ENCODE measurements at regions not wholly inside any gene's neighbourhood (a gene's known extent, or its start where the extent isn't known, plus 50 kb on each side); places are given as distances from the start of the nearest gene placed in this dataset.

- no peak overlapping the region for H3K4me3 ChIP-seq
- intact Hi-C loops (cut with DNase I): no loop called here
- 87% methylated on average over 6 of the region's 6 CpGs for WGBS
- no peak for TF ChIP-seq POLR2A (IDR thresholded peaks at IDR 0.05)
- TF ChIP-seq CTCF (IDR thresholded peaks at IDR 0.05): no peak
- no peak for TF ChIP-seq POLR2AphosphoS5 (IDR thresholded peaks at IDR 0.05)
- DNase-seq (ENCODE audit: low spot score): no peak
- H3K9me3 ChIP-seq: no peaks in the 10 kb centered on the region
- H3K36me3 ChIP-seq: no peaks in the 10 kb centered on the region
- H3K4me1 ChIP-seq (replicated peaks): no peaks in the 10 kb centered on the region
- no peaks in the 10 kb centered on the region for H3K27me3 ChIP-seq (replicated peaks; ENCODE audit: insufficient read depth)
- H3K27ac ChIP-seq: no peak overlapping the region
These were observed 163.2 kb upstream of the GGTLC1 start for GRCh38 chr20:24151621-24152294.

GRCh38 chr20:24150406-24150805, 161.8 kb upstream of the GGTLC1 start:
- Histone ChIP-seq H3K27me3 (replicated peaks; ENCODE audit: insufficient read depth) (no peaks in the 10 kb centered on the region), H3K27ac (no peak overlapping the region), H3K4me3 (no peak overlapping the region), H3K36me3 (no peaks in the 10 kb centered on the region), H3K9me3 (no peaks in the 10 kb centered on the region), H3K4me1 (replicated peaks) (no peaks in the 10 kb centered on the region)
- DNase-seq (ENCODE audit: low spot score): no peak
- TF ChIP-seq POLR2A (IDR thresholded peaks at IDR 0.05) (no peak), CTCF (IDR thresholded peaks at IDR 0.05) (no peak), POLR2AphosphoS5 (IDR thresholded peaks at IDR 0.05) (no peak)
- intact Hi-C loops (cut with DNase I): no loop called here
- WGBS: 89% methylated on average over 7 of the region's 7 CpGs

- WGBS: 58% methylated on average over 10 of the region's 10 CpGs
- Histone ChIP-seq H3K27me3 (replicated peaks; ENCODE audit: insufficient read depth) (no peaks in the 10 kb centered on the region), H3K4me3 (no peak overlapping the region), H3K4me1 (replicated peaks) (no peaks in the 10 kb centered on the region), H3K36me3 (no peaks in the 10 kb centered on the region), H3K27ac (no peak overlapping the region), H3K9me3 (no peaks in the 10 kb centered on the region)
- intact Hi-C loops (cut with DNase I): no loop called here
- no peak for DNase-seq (ENCODE audit: low spot score)
- no peak for TF ChIP-seq POLR2A (IDR thresholded peaks at IDR 0.05)
- TF ChIP-seq CTCF (IDR thresholded peaks at IDR 0.05): peak in 1 of 4 experiments; percentile 13
These were observed 161.3 kb upstream of the GGTLC1 start for GRCh38 chr20:24149881-24150307.

- no peak overlapping the region for H3K4me3 ChIP-seq
- H3K4me1 ChIP-seq (replicated peaks): no peaks in the 10 kb centered on the region
- no peak overlapping the region for H3K27ac ChIP-seq
- no peak for TF ChIP-seq POLR2AphosphoS5 (IDR thresholded peaks at IDR 0.05)
- no peak for TF ChIP-seq POLR2A (IDR thresholded peaks at IDR 0.05)
- no peak for TF ChIP-seq CTCF (IDR thresholded peaks at IDR 0.05)
- H3K36me3 ChIP-seq: no peaks in the 10 kb centered on the region
- H3K27me3 ChIP-seq (replicated peaks; ENCODE audit: insufficient read depth): no peaks in the 10 kb centered on the region
- 95% methylated on average over 1 of the region's 1 CpG for WGBS
- no peak for DNase-seq (ENCODE audit: low spot score)
- H3K9me3 ChIP-seq: no peaks in the 10 kb centered on the region
- intact Hi-C loops (cut with DNase I): no loop called here
These were observed 160.6 kb upstream of the GGTLC1 start for GRCh38 chr20:24149175-24149574.

GRCh38 chr20:24148372-24148771, 159.8 kb upstream of the GGTLC1 start:
- Histone ChIP-seq H3K9me3 (no peaks in the 10 kb centered on the region), H3K4me3 (no peak overlapping the region), H3K36me3 (no peaks in the 10 kb centered on the region), H3K4me1 (replicated peaks) (no peaks in the 10 kb centered on the region), H3K27me3 (replicated peaks; ENCODE audit: insufficient read depth) (no peaks in the 10 kb centered on the region), H3K27ac (no peak overlapping the region)
- intact Hi-C loops (cut with DNase I): no loop called here
- 85% methylated on average over 7 of the region's 7 CpGs for WGBS
- no peak for TF ChIP-seq CTCF (IDR thresholded peaks at IDR 0.05)
- no peak for TF ChIP-seq POLR2A (IDR thresholded peaks at IDR 0.05)
- TF ChIP-seq POLR2AphosphoS5 (IDR thresholded peaks at IDR 0.05): no peak
- no peak for DNase-seq (ENCODE audit: low spot score)

All from prostate gland (tissue), 2 donors.